GM12875 (cell line): ENCODE measurements at regions not wholly inside any gene's neighbourhood (a gene's known extent, or its start where the extent isn't known, plus 50 kb on each side); places are given as distances from the start of the nearest gene placed in this dataset.

ENCODE experiments used
- H3K4me3 ChIP-seq: one replicate; pipeline ENCODE4 v1.5.1; 2011; ENCODE audit warnings: low read depth, low read length, control low read depth
- TF ChIP-seq, protein P1 (sequence below): IDR thresholded peaks from 2 replicates; pipeline ENCODE4 v1.5.1; 2011; ENCODE audit warnings: low read depth, mild to moderate bottlenecking, control low read depth, inconsistent platforms, low read length, moderate library complexity, borderline replicate concordance; ENCODE audit not compliant: insufficient read depth

DNA sequence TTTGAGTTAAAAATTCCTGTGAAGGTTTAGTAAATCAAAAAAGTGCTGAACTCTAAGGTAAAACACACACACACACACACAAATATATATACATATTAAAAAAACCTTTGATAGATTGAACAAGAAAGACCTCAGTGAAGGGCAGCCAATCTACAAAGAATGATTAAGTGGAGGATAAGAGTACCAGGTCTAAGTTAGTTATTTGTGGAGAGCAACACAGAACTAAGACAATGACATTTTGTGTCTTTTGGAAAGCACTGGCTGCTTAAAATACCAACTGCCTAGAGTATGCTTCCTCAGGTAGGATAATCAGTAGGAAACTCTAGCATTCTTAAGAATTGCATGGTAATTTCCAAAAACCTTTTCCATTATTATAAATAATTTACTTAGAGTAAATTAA lies 481.4 kb upstream of the SYT4 start:
- no peak overlapping the region for H3K4me3 ChIP-seq
- TF ChIP-seq, protein P1, sequence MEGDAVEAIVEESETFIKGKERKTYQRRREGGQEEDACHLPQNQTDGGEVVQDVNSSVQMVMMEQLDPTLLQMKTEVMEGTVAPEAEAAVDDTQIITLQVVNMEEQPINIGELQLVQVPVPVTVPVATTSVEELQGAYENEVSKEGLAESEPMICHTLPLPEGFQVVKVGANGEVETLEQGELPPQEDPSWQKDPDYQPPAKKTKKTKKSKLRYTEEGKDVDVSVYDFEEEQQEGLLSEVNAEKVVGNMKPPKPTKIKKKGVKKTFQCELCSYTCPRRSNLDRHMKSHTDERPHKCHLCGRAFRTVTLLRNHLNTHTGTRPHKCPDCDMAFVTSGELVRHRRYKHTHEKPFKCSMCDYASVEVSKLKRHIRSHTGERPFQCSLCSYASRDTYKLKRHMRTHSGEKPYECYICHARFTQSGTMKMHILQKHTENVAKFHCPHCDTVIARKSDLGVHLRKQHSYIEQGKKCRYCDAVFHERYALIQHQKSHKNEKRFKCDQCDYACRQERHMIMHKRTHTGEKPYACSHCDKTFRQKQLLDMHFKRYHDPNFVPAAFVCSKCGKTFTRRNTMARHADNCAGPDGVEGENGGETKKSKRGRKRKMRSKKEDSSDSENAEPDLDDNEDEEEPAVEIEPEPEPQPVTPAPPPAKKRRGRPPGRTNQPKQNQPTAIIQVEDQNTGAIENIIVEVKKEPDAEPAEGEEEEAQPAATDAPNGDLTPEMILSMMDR = no peak

DNA sequence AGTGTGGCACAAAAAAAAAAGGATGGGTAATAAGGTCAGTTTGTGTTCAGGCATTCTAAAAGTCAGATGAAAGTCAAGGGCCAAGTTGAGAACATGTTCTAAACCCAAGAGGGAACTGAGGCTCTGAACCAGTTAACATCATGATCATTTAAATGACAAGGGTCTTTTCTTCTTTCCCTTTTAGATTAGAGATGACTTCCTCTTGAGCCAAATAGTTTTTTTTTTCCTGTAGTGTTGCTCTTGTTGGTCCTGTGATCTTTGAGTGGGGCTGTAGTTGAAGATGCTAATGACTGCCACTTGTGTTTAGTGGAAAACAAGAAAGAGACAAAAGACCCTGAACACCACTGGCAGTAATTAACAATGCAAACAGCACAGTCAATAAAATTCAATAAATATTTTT lies 482.7 kb upstream of the SYT4 start:
- TF ChIP-seq, protein P1 = no peak
- H3K4me3 ChIP-seq = no peak overlapping the region

- TF ChIP-seq, protein P1 = no peak
- no peak overlapping the region for H3K4me3 ChIP-seq
Observed at GRCh38 chr18:43772907-43773306, 495.6 kb upstream of the SYT4 start.

- TF ChIP-seq, protein P1 = no peak
- no peak overlapping the region for H3K4me3 ChIP-seq
Observed at GRCh38 chr18:43774497-43774896, 497.2 kb upstream of the SYT4 start.

GRCh38 chr18:43775591-43775990 lies 498.3 kb upstream of the SYT4 start:
- no peak overlapping the region for H3K4me3 ChIP-seq
- TF ChIP-seq, protein P1 = no peak

- no peak overlapping the region for H3K4me3 ChIP-seq
- TF ChIP-seq, protein P1 = no peak
Observed at GRCh38 chr18:43776997-43777396, 499.7 kb upstream of the SYT4 start.

DNA sequence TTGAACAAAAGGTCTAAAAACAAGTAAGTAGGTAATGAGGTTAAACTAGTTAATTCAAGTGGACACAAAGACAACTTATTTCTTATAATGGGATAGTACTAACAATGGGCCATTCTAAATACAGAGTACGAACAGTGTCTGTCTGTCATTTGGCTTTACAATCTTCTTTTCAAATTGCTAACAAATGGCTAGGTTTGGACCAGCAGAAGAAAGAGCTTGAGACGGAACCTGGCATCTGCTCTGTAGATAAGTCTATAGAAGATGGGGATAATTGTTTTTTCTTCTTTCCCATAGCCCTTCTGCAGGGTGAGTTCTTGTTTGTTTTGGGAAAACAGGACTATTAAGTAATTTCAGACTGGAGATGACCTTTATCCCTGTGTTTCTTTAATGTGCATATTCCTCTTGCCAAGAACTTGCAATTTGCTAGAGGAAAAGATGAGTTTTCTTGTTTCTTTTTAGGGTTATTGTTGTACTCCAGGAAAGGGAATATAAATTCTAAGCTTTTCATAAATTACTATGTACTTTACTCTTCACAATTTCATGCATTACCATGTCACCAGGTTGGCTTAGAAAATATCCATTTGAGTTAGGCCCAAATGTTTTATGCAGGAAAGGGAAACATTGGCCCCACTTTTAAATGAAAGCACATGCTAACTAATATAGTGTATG lies 500.5 kb upstream of the SYT4 start:
- no peak overlapping the region for H3K4me3 ChIP-seq
- TF ChIP-seq, protein P1 = no peak
